ENCODE measurements at regions not wholly inside any gene's neighbourhood (a gene's known extent, or its start where the extent isn't known, plus 50 kb on each side); places are given as distances from the start of the nearest gene placed in this dataset.
A peak's percentile ranks its signal among the peaks of the same experiment; 100 is the strongest.

DNA sequence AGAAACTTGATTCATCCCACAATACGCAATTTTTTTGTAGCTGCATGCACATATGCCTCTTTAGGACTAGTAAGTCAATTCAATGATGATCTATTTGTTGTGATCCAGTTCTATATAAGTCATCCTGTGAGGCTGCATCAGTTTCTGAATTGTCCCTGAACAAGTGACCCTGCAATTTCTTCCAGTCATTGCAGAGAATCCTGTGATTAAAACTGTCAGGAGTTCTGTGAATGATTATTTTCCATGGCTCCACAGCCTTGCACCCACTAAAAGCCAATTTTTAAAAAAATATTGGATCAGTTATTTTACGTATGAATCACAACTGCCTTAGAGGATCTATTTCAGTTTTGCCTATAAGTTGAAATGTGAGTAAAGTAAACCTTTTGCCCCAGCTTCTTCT is 1585.0 kb upstream of the ACVR2A start:
- no peaks in the 10 kb centered on the region for H3K79me2 ChIP-seq (replicated peaks; ENCODE audit: insufficient read depth)
- no peak for DNase-seq (ENCODE audit: low spot score)
- H3K9me2 ChIP-seq (ENCODE audit: insufficient read depth), result peaks cover 4% of the 10 kb centered on the region; the same call in 1 of the 2 replicates
- 0 out of 2 replicates have a peak, but pooled peaks cover 5% of the 10 kb centered on the region for H3K4me1 ChIP-seq (ENCODE audit: insufficient read depth)
- H2AFZ ChIP-seq, result peak overlapping the region; percentile 80; the same call in 1 of the 2 replicates
- Mint-ChIP-seq H3K4me3 (no peak overlapping the region), H3K27ac (no peak overlapping the region), H3K36me3 (ENCODE audit: low read depth) (0 out of 3 replicates have a peak, but pooled peaks cover 8% of the 10 kb centered on the region), H3K4me1 (peaks cover 2% of the 10 kb centered on the region; the same call in 1 of the 3 replicates), H3K27me3 (ENCODE audit: insufficient read depth, low read depth, poor library complexity) (no peaks in the 10 kb centered on the region), H3K9me3 (0 out of 3 replicates have a peak, but pooled peaks cover 3% of the 10 kb centered on the region)
- no peak overlapping the region for H3K4me3 ChIP-seq
- H3K27me3 ChIP-seq (ENCODE audit: insufficient read depth), result no peaks in the 10 kb centered on the region
- H3K27ac ChIP-seq (ENCODE audit: low read depth), result no peak overlapping the region
- no peaks in the 10 kb centered on the region for H3F3A ChIP-seq (replicated peaks; ENCODE audit: low read depth)
- no peak for ATAC-seq
- H3K4me2 ChIP-seq, result no peak overlapping the region
- H3K36me3 ChIP-seq (ENCODE audit: insufficient read depth), result no peaks in the 10 kb centered on the region
- no peaks in the 10 kb centered on the region for H4K20me1 ChIP-seq (replicated peaks; ENCODE audit: insufficient read depth)
- TF ChIP-seq, protein P1, sequence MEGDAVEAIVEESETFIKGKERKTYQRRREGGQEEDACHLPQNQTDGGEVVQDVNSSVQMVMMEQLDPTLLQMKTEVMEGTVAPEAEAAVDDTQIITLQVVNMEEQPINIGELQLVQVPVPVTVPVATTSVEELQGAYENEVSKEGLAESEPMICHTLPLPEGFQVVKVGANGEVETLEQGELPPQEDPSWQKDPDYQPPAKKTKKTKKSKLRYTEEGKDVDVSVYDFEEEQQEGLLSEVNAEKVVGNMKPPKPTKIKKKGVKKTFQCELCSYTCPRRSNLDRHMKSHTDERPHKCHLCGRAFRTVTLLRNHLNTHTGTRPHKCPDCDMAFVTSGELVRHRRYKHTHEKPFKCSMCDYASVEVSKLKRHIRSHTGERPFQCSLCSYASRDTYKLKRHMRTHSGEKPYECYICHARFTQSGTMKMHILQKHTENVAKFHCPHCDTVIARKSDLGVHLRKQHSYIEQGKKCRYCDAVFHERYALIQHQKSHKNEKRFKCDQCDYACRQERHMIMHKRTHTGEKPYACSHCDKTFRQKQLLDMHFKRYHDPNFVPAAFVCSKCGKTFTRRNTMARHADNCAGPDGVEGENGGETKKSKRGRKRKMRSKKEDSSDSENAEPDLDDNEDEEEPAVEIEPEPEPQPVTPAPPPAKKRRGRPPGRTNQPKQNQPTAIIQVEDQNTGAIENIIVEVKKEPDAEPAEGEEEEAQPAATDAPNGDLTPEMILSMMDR (conservative IDR thresholded peaks at IDR 0.05; ENCODE audit: low read depth in 2 of 2), result no peak
- TF ChIP-seq, protein P2, sequence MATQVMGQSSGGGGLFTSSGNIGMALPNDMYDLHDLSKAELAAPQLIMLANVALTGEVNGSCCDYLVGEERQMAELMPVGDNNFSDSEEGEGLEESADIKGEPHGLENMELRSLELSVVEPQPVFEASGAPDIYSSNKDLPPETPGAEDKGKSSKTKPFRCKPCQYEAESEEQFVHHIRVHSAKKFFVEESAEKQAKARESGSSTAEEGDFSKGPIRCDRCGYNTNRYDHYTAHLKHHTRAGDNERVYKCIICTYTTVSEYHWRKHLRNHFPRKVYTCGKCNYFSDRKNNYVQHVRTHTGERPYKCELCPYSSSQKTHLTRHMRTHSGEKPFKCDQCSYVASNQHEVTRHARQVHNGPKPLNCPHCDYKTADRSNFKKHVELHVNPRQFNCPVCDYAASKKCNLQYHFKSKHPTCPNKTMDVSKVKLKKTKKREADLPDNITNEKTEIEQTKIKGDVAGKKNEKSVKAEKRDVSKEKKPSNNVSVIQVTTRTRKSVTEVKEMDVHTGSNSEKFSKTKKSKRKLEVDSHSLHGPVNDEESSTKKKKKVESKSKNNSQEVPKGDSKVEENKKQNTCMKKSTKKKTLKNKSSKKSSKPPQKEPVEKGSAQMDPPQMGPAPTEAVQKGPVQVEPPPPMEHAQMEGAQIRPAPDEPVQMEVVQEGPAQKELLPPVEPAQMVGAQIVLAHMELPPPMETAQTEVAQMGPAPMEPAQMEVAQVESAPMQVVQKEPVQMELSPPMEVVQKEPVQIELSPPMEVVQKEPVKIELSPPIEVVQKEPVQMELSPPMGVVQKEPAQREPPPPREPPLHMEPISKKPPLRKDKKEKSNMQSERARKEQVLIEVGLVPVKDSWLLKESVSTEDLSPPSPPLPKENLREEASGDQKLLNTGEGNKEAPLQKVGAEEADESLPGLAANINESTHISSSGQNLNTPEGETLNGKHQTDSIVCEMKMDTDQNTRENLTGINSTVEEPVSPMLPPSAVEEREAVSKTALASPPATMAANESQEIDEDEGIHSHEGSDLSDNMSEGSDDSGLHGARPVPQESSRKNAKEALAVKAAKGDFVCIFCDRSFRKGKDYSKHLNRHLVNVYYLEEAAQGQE (IDR thresholded peaks at IDR 0.05; ENCODE audit: unreplicated experiment), result no peak
- TF ChIP-seq ETS1 (IDR thresholded peaks at IDR 0.05), result no peak
- TF ChIP-seq POLR2AphosphoS5 (IDR thresholded peaks at IDR 0.05; ENCODE audit: low read depth), result no peak
- TF ChIP-seq ZNF462 (CRISPR knock-in tag; IDR thresholded peaks at IDR 0.05), result no peak
- TF ChIP-seq EZH2phosphoT487 (IDR thresholded peaks at IDR 0.05; ENCODE audit: unreplicated experiment), result no peak

Measured in GM23338 (cell line).